ENCODE measurements at regions not wholly inside any gene's neighbourhood (a gene's known extent, or its start where the extent isn't known, plus 50 kb on each side); places are given as distances from the start of the nearest gene placed in this dataset.

- Histone ChIP-seq H3K79me2 (replicated peaks; ENCODE audit: insufficient read depth, low read length) (no peaks in the 10 kb centered on the region), H3K9me2 (ENCODE audit: insufficient read depth, low read length) (no peaks in the 10 kb centered on the region), H3K9me3 (ENCODE audit: low read length) (no peaks in the 10 kb centered on the region), H3K9ac (ENCODE audit: low read length) (no peak overlapping the region), H3K4me2 (ENCODE audit: low read length) (no peak overlapping the region), H3K27ac (ENCODE audit: low read length) (no peak overlapping the region), H3K27me3 (ENCODE audit: insufficient read depth, low read depth, low read length) (no peaks in the 10 kb centered on the region), H3K36me3 (ENCODE audit: insufficient read depth, low read length) (no peaks in the 10 kb centered on the region), H4K20me1 (ENCODE audit: insufficient read depth) (no peaks in the 10 kb centered on the region), H3K4me3 (ENCODE audit: low read length) (no peak overlapping the region), H3F3A (ENCODE audit: insufficient read depth, low read length, poor library complexity, severe bottlenecking) (no peaks in the 10 kb centered on the region), H2AFZ (ENCODE audit: low read depth, low read length) (no peak overlapping the region)
- TF ChIP-seq MXI1 (conservative IDR thresholded peaks at IDR 0.05; ENCODE audit: poor library complexity, severe bottlenecking) (no peak), EZH2 (IDR thresholded peaks at IDR 0.05; ENCODE audit: borderline replicate concordance, insufficient read depth, low read length, poor library complexity, severe bottlenecking) (no peak), SMC3 (conservative IDR thresholded peaks at IDR 0.05; ENCODE audit: poor library complexity) (no peak), RAD21 (conservative IDR thresholded peaks at IDR 0.05) (no peak), CTCF (IDR thresholded peaks at IDR 0.05; ENCODE audit: poor library complexity, severe bottlenecking) (no peak), TAF1 (IDR thresholded peaks at IDR 0.05; ENCODE audit: low read depth) (no peak), EP300 (conservative IDR thresholded peaks at IDR 0.05; ENCODE audit: poor library complexity, severe bottlenecking) (no peak), POLR2AphosphoS5 (IDR thresholded peaks at IDR 0.05) (no peak), REST (IDR thresholded peaks at IDR 0.05; ENCODE audit: borderline replicate concordance) (no peak)
Measured at GRCh38 chr4:58192217-58192616, 1082.0 kb upstream of the IGFBP7 start.

GRCh38 chr4:58191109-58191508, 1080.9 kb upstream of the IGFBP7 start:
- no peaks in the 10 kb centered on the region for H3K36me3 ChIP-seq (ENCODE audit: insufficient read depth, low read length)
- H3F3A ChIP-seq (ENCODE audit: insufficient read depth, low read length, poor library complexity, severe bottlenecking), result no peaks in the 10 kb centered on the region
- H3K9me3 ChIP-seq (ENCODE audit: low read length), result no peaks in the 10 kb centered on the region
- TF ChIP-seq REST (IDR thresholded peaks at IDR 0.05; ENCODE audit: borderline replicate concordance) (no peak), CTCF (IDR thresholded peaks at IDR 0.05; ENCODE audit: poor library complexity, severe bottlenecking) (no peak), EZH2 (IDR thresholded peaks at IDR 0.05; ENCODE audit: borderline replicate concordance, insufficient read depth, low read length, poor library complexity, severe bottlenecking) (no peak), MXI1 (conservative IDR thresholded peaks at IDR 0.05; ENCODE audit: poor library complexity, severe bottlenecking) (no peak), SMC3 (conservative IDR thresholded peaks at IDR 0.05; ENCODE audit: poor library complexity) (no peak)
- H2AFZ ChIP-seq (ENCODE audit: low read depth, low read length), result no peak overlapping the region
- H3K9me2 ChIP-seq (ENCODE audit: insufficient read depth, low read length), result no peaks in the 10 kb centered on the region
- no peaks in the 10 kb centered on the region for H4K20me1 ChIP-seq (ENCODE audit: insufficient read depth)
- no peak overlapping the region for H3K4me3 ChIP-seq (ENCODE audit: low read length)
- no peak overlapping the region for H3K9ac ChIP-seq (ENCODE audit: low read length)
- H3K27ac ChIP-seq (ENCODE audit: low read length), result no peak overlapping the region
- no peak overlapping the region for H3K4me2 ChIP-seq (ENCODE audit: low read length)
- no peaks in the 10 kb centered on the region for H3K79me2 ChIP-seq (replicated peaks; ENCODE audit: insufficient read depth, low read length)
- H3K27me3 ChIP-seq (ENCODE audit: insufficient read depth, low read depth, low read length), result no peaks in the 10 kb centered on the region
